H1 (cell line): ENCODE measurements at regions not wholly inside any gene's neighbourhood (a gene's known extent, or its start where the extent isn't known, plus 50 kb on each side); places are given as distances from the start of the nearest gene placed in this dataset.

ENCODE experiments used
- KDM4A ChIP-seq: IDR thresholded peaks from one replicate; pipeline ENCODE4 v1.7.1; 2012; ENCODE audit warnings: low read depth, mild to moderate bottlenecking, moderate library complexity, low read length, inconsistent platforms; ENCODE audit not compliant: severe bottlenecking
- KDM5A ChIP-seq: fragments of 200-600 bp; IDR thresholded peaks from 2 replicates; pipeline ENCODE4 v1.7.1; 2012; ENCODE audit warnings: mild to moderate bottlenecking, low read length, inconsistent platforms, mixed read lengths
- POU5F1 ChIP-seq: IDR thresholded peaks from 2 replicates; pipeline ENCODE4 v1.6.1; 2011; ENCODE audit warnings: low read depth, mild to moderate bottlenecking, low read length, moderate library complexity
- RBBP5 ChIP-seq: IDR thresholded peaks from 2 replicates; pipeline ENCODE4 v1.7.1; 2012; ENCODE audit warnings: low read depth, mild to moderate bottlenecking, inconsistent platforms, low read length, moderate library complexity, borderline replicate concordance

- TF ChIP-seq RBBP5: no peak
- no peak for TF ChIP-seq KDM5A
- TF ChIP-seq POU5F1: no peak
- TF ChIP-seq KDM4A: no peak
- TF ChIP-seq, all 59 proteins: peak for 7
Measured at GRCh38 chr15:62850791-62851291, 191.7 kb upstream of the TPM1 start (continued).
